ENCODE measurements at regions not wholly inside any gene's neighbourhood (a gene's known extent, or its start where the extent isn't known, plus 50 kb on each side); places are given as distances from the start of the nearest gene placed in this dataset.
"Not testable (repeated sequence)": the region's sequence is repeated elsewhere in the genome, so short reads cannot be mapped to it uniquely, and the experiment has no call there.

GRCh38 chr2:38495880-38496279 is 106.8 kb downstream of the HNRNPLL start:
- Histone ChIP-seq H3K27me3 (ENCODE audit: control insufficient read depth, insufficient read depth, low read length) (no peaks in the 10 kb centered on the region), H3K9ac (ENCODE audit: low read length) (no peak overlapping the region), H3K27ac (ENCODE audit: low read depth, low read length) (no peak overlapping the region), H3K4me3 (ENCODE audit: low read length) (no peak overlapping the region), H3K4me1 (ENCODE audit: control insufficient read depth, insufficient read depth, low read length) (peaks cover 13% of the 10 kb centered on the region), H3K36me3 (ENCODE audit: control insufficient read depth, insufficient read depth, low read length) (no peaks in the 10 kb centered on the region)

- Histone ChIP-seq H3K4me1 (ENCODE audit: control insufficient read depth, insufficient read depth, low read length) (peaks cover 4% of the 10 kb centered on the region), H3K36me3 (ENCODE audit: control insufficient read depth, insufficient read depth, low read length) (no peaks in the 10 kb centered on the region), H3K9ac (ENCODE audit: low read length) (no peak overlapping the region), H3K4me3 (ENCODE audit: low read length) (no peak overlapping the region), H3K27me3 (ENCODE audit: control insufficient read depth, insufficient read depth, low read length) (no peaks in the 10 kb centered on the region), H3K27ac (ENCODE audit: low read depth, low read length) (peak overlapping the region; percentile 16)
Measured at GRCh38 chr2:38494394-38494793, 108.3 kb downstream of the HNRNPLL start.

- Histone ChIP-seq H3K36me3 (ENCODE audit: control insufficient read depth, insufficient read depth, low read length) (no peaks in the 10 kb centered on the region), H3K27ac (ENCODE audit: low read depth, low read length) (no peak overlapping the region), H3K4me3 (ENCODE audit: low read length) (no peak overlapping the region), H3K27me3 (ENCODE audit: control insufficient read depth, insufficient read depth, low read length) (no peaks in the 10 kb centered on the region), H3K9ac (ENCODE audit: low read length) (no peak overlapping the region), H3K4me1 (ENCODE audit: control insufficient read depth, insufficient read depth, low read length) (peaks cover 3% of the 10 kb centered on the region)
Measured at GRCh38 chr2:38492042-38492615, 110.6 kb downstream of the HNRNPLL start.

- Histone ChIP-seq H3K4me1 (ENCODE audit: control insufficient read depth, insufficient read depth, low read length) (peaks cover 3% of the 10 kb centered on the region), H3K27ac (ENCODE audit: low read depth, low read length) (no peak overlapping the region), H3K9ac (ENCODE audit: low read length) (no peak overlapping the region), H3K4me3 (ENCODE audit: low read length) (no peak overlapping the region), H3K36me3 (ENCODE audit: control insufficient read depth, insufficient read depth, low read length) (no peaks in the 10 kb centered on the region), H3K27me3 (ENCODE audit: control insufficient read depth, insufficient read depth, low read length) (no peaks in the 10 kb centered on the region)
Measured at GRCh38 chr2:38491436-38491835, 111.3 kb downstream of the HNRNPLL start.

- peaks cover 3% of the 10 kb centered on the region for H3K4me1 ChIP-seq (ENCODE audit: control insufficient read depth, insufficient read depth, low read length)
- no peak overlapping the region for H3K9ac ChIP-seq (ENCODE audit: low read length)
- H3K4me3 ChIP-seq (ENCODE audit: low read length), result no peak overlapping the region
- H3K36me3 ChIP-seq (ENCODE audit: control insufficient read depth, insufficient read depth, low read length), result no peaks in the 10 kb centered on the region
- H3K27ac ChIP-seq (ENCODE audit: low read depth, low read length), result no peak overlapping the region
- no peaks in the 10 kb centered on the region for H3K27me3 ChIP-seq (ENCODE audit: control insufficient read depth, insufficient read depth, low read length)
Measured at GRCh38 chr2:38489846-38490245, 112.8 kb upstream of the ATL2 start.

- Histone ChIP-seq H3K4me1 (ENCODE audit: control insufficient read depth, insufficient read depth, low read length) (no peaks in the 10 kb centered on the region), H3K27ac (ENCODE audit: low read depth, low read length) (no peak overlapping the region), H3K36me3 (ENCODE audit: control insufficient read depth, insufficient read depth, low read length) (no peaks in the 10 kb centered on the region), H3K9ac (ENCODE audit: low read length) (no peak overlapping the region), H3K4me3 (ENCODE audit: low read length) (no peak overlapping the region), H3K27me3 (ENCODE audit: control insufficient read depth, insufficient read depth, low read length) (no peaks in the 10 kb centered on the region)
Measured at GRCh38 chr2:38487852-38488251, 110.8 kb upstream of the ATL2 start.

GRCh38 chr2:38486213-38487026 is 109.3 kb upstream of the ATL2 start:
- Histone ChIP-seq H3K4me3 (ENCODE audit: low read length) (no peak overlapping the region), H3K9ac (ENCODE audit: low read length) (no peak overlapping the region), H3K4me1 (ENCODE audit: control insufficient read depth, insufficient read depth, low read length) (no peaks in the 10 kb centered on the region), H3K27me3 (ENCODE audit: control insufficient read depth, insufficient read depth, low read length) (no peaks in the 10 kb centered on the region), H3K36me3 (ENCODE audit: control insufficient read depth, insufficient read depth, low read length) (no peaks in the 10 kb centered on the region), H3K27ac (ENCODE audit: low read depth, low read length) (peak overlapping the region; percentile 12)

- no peak overlapping the region for H3K9ac ChIP-seq (ENCODE audit: low read length)
- H3K4me3 ChIP-seq (ENCODE audit: low read length), result no peak overlapping the region
- H3K27me3 ChIP-seq (ENCODE audit: control insufficient read depth, insufficient read depth, low read length), result no peaks in the 10 kb centered on the region
- H3K27ac ChIP-seq (ENCODE audit: low read depth, low read length), result no peak overlapping the region
- H3K4me1 ChIP-seq (ENCODE audit: control insufficient read depth, insufficient read depth, low read length), result no peaks in the 10 kb centered on the region
- no peaks in the 10 kb centered on the region for H3K36me3 ChIP-seq (ENCODE audit: control insufficient read depth, insufficient read depth, low read length)
Measured at GRCh38 chr2:38485734-38486133, 108.7 kb upstream of the ATL2 start.

- Histone ChIP-seq H3K27me3 (ENCODE audit: control insufficient read depth, insufficient read depth, low read length) (no peaks in the 10 kb centered on the region), H3K4me1 (ENCODE audit: control insufficient read depth, insufficient read depth, low read length) (no peaks in the 10 kb centered on the region), H3K27ac (ENCODE audit: low read depth, low read length) (no peak overlapping the region), H3K4me3 (ENCODE audit: low read length) (no peak overlapping the region), H3K36me3 (ENCODE audit: control insufficient read depth, insufficient read depth, low read length) (no peaks in the 10 kb centered on the region), H3K9ac (ENCODE audit: low read length) (no peak overlapping the region)
Measured at GRCh38 chr2:38484957-38485356, 107.9 kb upstream of the ATL2 start.

GRCh38 chr2:38483776-38484501 is 106.9 kb upstream of the ATL2 start:
- no peak overlapping the region for H3K4me3 ChIP-seq (ENCODE audit: low read length)
- no peaks in the 10 kb centered on the region for H3K27me3 ChIP-seq (ENCODE audit: control insufficient read depth, insufficient read depth, low read length)
- H3K27ac ChIP-seq (ENCODE audit: low read depth, low read length), result no peak overlapping the region
- H3K4me1 ChIP-seq (ENCODE audit: control insufficient read depth, insufficient read depth, low read length), result no peaks in the 10 kb centered on the region
- H3K9ac ChIP-seq (ENCODE audit: low read length), result no peak overlapping the region
- no peaks in the 10 kb centered on the region for H3K36me3 ChIP-seq (ENCODE audit: control insufficient read depth, insufficient read depth, low read length)

GRCh38 chr2:38482710-38483109 is 105.6 kb upstream of the ATL2 start:
- H3K4me1 ChIP-seq (ENCODE audit: control insufficient read depth, insufficient read depth, low read length); H3K27ac ChIP-seq (ENCODE audit: low read depth, low read length); H3K4me3 ChIP-seq (ENCODE audit: low read length): not testable (repeated sequence)

GRCh38 chr2:38480617-38481016 is 103.5 kb upstream of the ATL2 start:
- no peaks in the 10 kb centered on the region for H3K4me1 ChIP-seq (ENCODE audit: control insufficient read depth, insufficient read depth, low read length)

More at GRCh38 chr2:38482710-38483109, 105.6 kb upstream of the ATL2 start:
- not testable (repeated sequence) for H3K9ac ChIP-seq (ENCODE audit: low read length); H3K36me3 ChIP-seq (ENCODE audit: control insufficient read depth, insufficient read depth, low read length); H3K27me3 ChIP-seq (ENCODE audit: control insufficient read depth, insufficient read depth, low read length)

More at GRCh38 chr2:38480617-38481016, 103.5 kb upstream of the ATL2 start:
- no peaks in the 10 kb centered on the region for H3K27me3 ChIP-seq (ENCODE audit: control insufficient read depth, insufficient read depth, low read length)
- H3K27ac ChIP-seq (ENCODE audit: low read depth, low read length), result no peak overlapping the region
- no peak overlapping the region for H3K9ac ChIP-seq (ENCODE audit: low read length)
- H3K36me3 ChIP-seq (ENCODE audit: control insufficient read depth, insufficient read depth, low read length), result no peaks in the 10 kb centered on the region
- H3K4me3 ChIP-seq (ENCODE audit: low read length), result no peak overlapping the region
